CD1c-positive myeloid dendritic cell (primary cell): ENCODE measurements at regions not wholly inside any gene's neighbourhood (a gene's known extent, or its start where the extent isn't known, plus 50 kb on each side); places are given as distances from the start of the nearest gene placed in this dataset.
"Not testable (repeated sequence)": the region's sequence is repeated elsewhere in the genome, so short reads cannot be mapped to it uniquely, and the experiment has no call there.

Experiments
- DNase-seq: peaks from one replicate; pipeline ENCODE4 v3.0.0-alpha.2; 2016; ENCODE audit errors: extremely low spot score

- DNase-seq = peak; percentile 26
These were observed 248.3 kb downstream of the PHF14 start for GRCh38 chr7:11221984-11222383.

- DNase-seq = no peak
These were observed 250.9 kb downstream of the PHF14 start for GRCh38 chr7:11224535-11224934.

GRCh38 chr7:11228515-11228914 is 254.8 kb downstream of the PHF14 start:
- no peak for DNase-seq

GRCh38 chr7:11231190-11231589 is 257.5 kb downstream of the PHF14 start:
- no peak for DNase-seq

- no peak for DNase-seq
These were observed 258.8 kb downstream of the PHF14 start for GRCh38 chr7:11232462-11232861.

- no peak for DNase-seq
These were observed 260.2 kb downstream of the PHF14 start for GRCh38 chr7:11233871-11234270.

- DNase-seq = no peak
These were observed 261.8 kb downstream of the PHF14 start for GRCh38 chr7:11235491-11235890.

- no peak for DNase-seq
These were observed 263.0 kb downstream of the PHF14 start for GRCh38 chr7:11236680-11237079.

- no peak for DNase-seq
These were observed 264.1 kb downstream of the PHF14 start for GRCh38 chr7:11237742-11238141.

GRCh38 chr7:11239316-11239715 is 265.6 kb downstream of the PHF14 start:
- no peak for DNase-seq

- DNase-seq = no peak
These were observed 270.1 kb downstream of the PHF14 start for GRCh38 chr7:11243739-11244138.

GRCh38 chr7:11244149-11244548 is 270.5 kb downstream of the PHF14 start:
- no peak for DNase-seq

GRCh38 chr7:11247545-11247944 is 273.9 kb downstream of the PHF14 start:
- DNase-seq = no peak

GRCh38 chr7:11251436-11251835 is 277.8 kb downstream of the PHF14 start:
- DNase-seq = no peak

GRCh38 chr7:11252011-11252607 is 278.4 kb downstream of the PHF14 start:
- no peak for DNase-seq

GRCh38 chr7:11252705-11253272 is 279.1 kb downstream of the PHF14 start:
- peak; percentile 48 for DNase-seq

- no peak for DNase-seq
These were observed 282.8 kb downstream of the PHF14 start for GRCh38 chr7:11256501-11256900.

GRCh38 chr7:11261470-11261869 is 287.8 kb downstream of the PHF14 start:
- no peak for DNase-seq

GRCh38 chr7:11266101-11266500 is 292.4 kb downstream of the PHF14 start:
- DNase-seq = no peak

GRCh38 chr7:11272352-11272751 is 298.7 kb downstream of the PHF14 start:
- no peak for DNase-seq

GRCh38 chr7:11274074-11274473 is 300.4 kb downstream of the PHF14 start:
- no peak for DNase-seq

- DNase-seq = no peak
These were observed 308.3 kb downstream of the PHF14 start for GRCh38 chr7:11281953-11282352.

GRCh38 chr7:11283584-11283983 is 309.9 kb downstream of the PHF14 start:
- DNase-seq = not testable (repeated sequence)

- no peak for DNase-seq
These were observed 317.2 kb downstream of the PHF14 start for GRCh38 chr7:11290863-11291262.
